WTC11 (cell line): ENCODE measurements at regions not wholly inside any gene's neighbourhood (a gene's known extent, or its start where the extent isn't known, plus 50 kb on each side); places are given as distances from the start of the nearest gene placed in this dataset.

Experiments used
- ATAC-seq: fragments of 200-7000 bp; cut with Tn5 transposase; 2 replicates; pipeline ENCODE4 v1.10.0; 2021; ENCODE audit warnings: mild to moderate bottlenecking, moderate library complexity
- CTCF ChIA-PET: fragments of 300-600 bp; sonication (Branson Sonifier 250); formaldehyde crosslinking; loops from one replicate; lab custom pipeline; 2021; ENCODE audit warnings: antibody characterized with exemption; lab: Charles Lee
- POLR2A ChIA-PET: fragments of 350-600 bp; sonication (Branson Sonifier 250); formaldehyde crosslinking; loops from one replicate; lab custom pipeline; 2021; ENCODE audit warnings: antibody characterized with exemption; lab: Charles Lee
- DNase-seq: peaks from one replicate; pipeline ENCODE4 v3.0.0; 2021; ENCODE audit warnings: low spot score
- H3K27ac Mint-ChIP-seq: 2 replicates; pipeline ENCODE4 v1.8.0; 2021; ENCODE audit warnings: mixed read lengths
- H3K27me3 Mint-ChIP-seq: 2 replicates; pipeline ENCODE4 v1.8.0; 2021; ENCODE audit warnings: low read depth, mild to moderate bottlenecking, moderate library complexity, mixed read lengths
- H3K36me3 Mint-ChIP-seq: 2 replicates; pipeline ENCODE4 v1.8.0; 2021; ENCODE audit warnings: mixed read lengths
- H3K4me1 Mint-ChIP-seq: 2 replicates; pipeline ENCODE4 v1.8.0; 2022; ENCODE audit warnings: mixed read lengths
- H3K4me3 Mint-ChIP-seq: 2 replicates; pipeline ENCODE4 v1.8.0; 2021; ENCODE audit warnings: mild to moderate bottlenecking, moderate library complexity, mixed read lengths
- H3K9me3 Mint-ChIP-seq: 2 replicates; pipeline ENCODE4 v1.8.0; 2021; ENCODE audit warnings: mixed read lengths
- ATF1 ChIP-seq: sonication (generic); formaldehyde crosslinking; IDR thresholded peaks from 2 replicates; pipeline ENCODE4 v1.8.1; 2023; ENCODE audit warnings: mild to moderate bottlenecking, moderate library complexity, missing genetic modification reagents
- ESRRA ChIP-seq: sonication (generic); formaldehyde crosslinking; IDR thresholded peaks from 2 replicates; pipeline ENCODE4 v1.8.1; 2022; ENCODE audit warnings: mild to moderate bottlenecking, missing genetic modification reagents, borderline replicate concordance
- GTF2I ChIP-seq: fragments of 250-450 bp; sonication (Bioruptor Pico); conservative IDR thresholded peaks from 2 replicates; pipeline ENCODE4 v1.4.0; 2021; ENCODE audit warnings: mild to moderate bottlenecking
- IRF1 ChIP-seq: sonication (generic); formaldehyde crosslinking; IDR thresholded peaks from 2 replicates; pipeline ENCODE4 v1.8.0; 2023; ENCODE audit warnings: missing genetic modification reagents
- IRF2 ChIP-seq: sonication (generic); formaldehyde crosslinking; IDR thresholded peaks from 2 replicates; pipeline ENCODE4 v1.8.0; 2022; ENCODE audit warnings: low read depth, missing genetic modification reagents, borderline replicate concordance
- JUN ChIP-seq: sonication (generic); formaldehyde crosslinking; IDR thresholded peaks from 2 replicates; pipeline ENCODE4 v1.8.0; 2023; ENCODE audit warnings: mild to moderate bottlenecking, missing genetic modification reagents
- NR1H2 ChIP-seq: sonication (generic); formaldehyde crosslinking; IDR thresholded peaks from 2 replicates; pipeline ENCODE4 v1.9.0; 2021; ENCODE audit warnings: mild to moderate bottlenecking, moderate library complexity, missing genetic modification reagents
- NR3C1 ChIP-seq: sonication (generic); formaldehyde crosslinking; conservative IDR thresholded peaks from 2 replicates; pipeline ENCODE4 v1.8.1; 2023; ENCODE audit warnings: low read depth, mild to moderate bottlenecking, missing genetic modification reagents
- SOX15 ChIP-seq: fragments of 250-450 bp; sonication (Bioruptor Pico); IDR thresholded peaks from 2 replicates; pipeline ENCODE4 v1.9.0; 2021; ENCODE audit warnings: mild to moderate bottlenecking
- SP1 ChIP-seq: sonication (generic); formaldehyde crosslinking; conservative IDR thresholded peaks from 2 replicates; pipeline ENCODE4 v1.8.1; 2022; ENCODE audit warnings: missing genetic modification reagents
- TEAD4 ChIP-seq: sonication (generic); formaldehyde crosslinking; IDR thresholded peaks from 2 replicates; pipeline ENCODE4 v1.8.0; 2022; ENCODE audit warnings: mild to moderate bottlenecking, missing genetic modification reagents
- TP53 ChIP-seq: sonication (generic); formaldehyde crosslinking; IDR thresholded peaks from 2 replicates; pipeline ENCODE4 v1.8.1; 2023; ENCODE audit warnings: mild to moderate bottlenecking, missing genetic modification reagents
- ZNF232 ChIP-seq: sonication (generic); formaldehyde crosslinking; IDR thresholded peaks from 2 replicates; pipeline ENCODE4 v1.8.0; 2022; ENCODE audit warnings: mild to moderate bottlenecking, missing genetic modification reagents
- ZNF396 ChIP-seq: fragments of 250-450 bp; sonication (Bioruptor Pico); IDR thresholded peaks from 2 replicates; pipeline ENCODE4 v1.8.0; 2021; ENCODE audit warnings: mild to moderate bottlenecking, moderate library complexity, borderline replicate concordance
- ZNF425 ChIP-seq: fragments of 250-450 bp; sonication (Bioruptor Pico); conservative IDR thresholded peaks from 2 replicates; pipeline ENCODE4 v1.9.0; 2021; ENCODE audit warnings: mild to moderate bottlenecking
- ZNF512 ChIP-seq: sonication (generic); formaldehyde crosslinking; IDR thresholded peaks from 2 replicates; pipeline ENCODE4 v1.8.1; 2022; ENCODE audit warnings: missing genetic modification reagents, borderline replicate concordance
- ZSCAN18 ChIP-seq: fragments of 250-450 bp; sonication (Bioruptor Pico); IDR thresholded peaks from 2 replicates; pipeline ENCODE4 v2.1.2; 2022; ENCODE audit warnings: mild to moderate bottlenecking, moderate library complexity
- TF ChIP-seq, protein P1 (sequence below): fragments of 250-450 bp; sonication (Bioruptor Pico); IDR thresholded peaks from 2 replicates; pipeline ENCODE4 v1.9.0; 2021; ENCODE audit warnings: mild to moderate bottlenecking
- TF ChIP-seq, protein P2 (sequence below): sonication (generic); formaldehyde crosslinking; IDR thresholded peaks from 2 replicates; pipeline ENCODE4 v1.8.0; 2022; ENCODE audit warnings: mild to moderate bottlenecking, missing genetic modification reagents

DNA sequence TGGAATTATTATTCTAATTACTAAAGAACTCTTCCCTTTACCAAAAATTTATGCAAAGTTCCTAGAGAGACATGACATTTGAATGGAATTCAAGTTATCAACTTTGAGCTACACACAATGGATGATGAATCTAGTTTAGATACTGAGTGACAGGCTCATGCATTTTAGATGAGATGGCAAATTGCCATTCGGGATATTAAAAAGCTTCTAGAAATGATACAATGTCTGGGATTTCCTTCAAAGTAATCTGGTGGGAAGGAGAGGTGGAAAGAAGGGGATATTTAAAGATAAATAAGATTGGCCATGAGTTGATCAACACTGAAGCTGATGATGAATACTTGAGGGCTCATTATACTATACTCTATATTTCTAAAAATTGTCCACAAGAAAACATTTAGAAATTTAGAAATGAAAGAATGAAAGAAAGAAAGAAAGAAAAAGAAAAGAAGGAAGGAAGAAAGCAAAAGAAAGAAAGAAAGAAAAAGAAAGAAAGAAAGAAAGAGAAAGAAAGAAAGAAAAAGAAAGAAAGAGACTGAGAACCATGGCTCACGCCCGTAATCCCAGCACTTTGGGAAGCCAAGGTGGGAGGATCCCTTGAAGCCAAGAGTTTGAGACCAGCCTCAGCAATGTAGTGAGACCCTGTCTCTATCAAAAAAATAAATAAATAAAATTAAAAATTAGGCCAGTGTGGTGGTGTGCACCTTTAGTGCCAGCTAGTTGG is 62.6 kb upstream of the NEDD4L start (continued):
- 0 out of 2 replicates have a peak, but pooled peaks have one; percentile 74 for TF ChIP-seq ZNF512 (CRISPR knock-in tag)
- no peak for TF ChIP-seq ESRRA (CRISPR knock-in tag)
- TF ChIP-seq, all 79 proteins: peak for 1

GRCh38 chr18:57980573-57981307 is 63.3 kb upstream of the NEDD4L start:
- ChIA-PET POLR2A (no interaction called here), CTCF (interaction anchor here (1.2 kb wide), 1 partner anchor 141 kb away, joined by 5 read pairs; no protein-coding TSS in a partner anchor)
- no peak overlapping the region for H3K4me3 Mint-ChIP-seq
- no peaks in the 10 kb centered on the region for H3K36me3 Mint-ChIP-seq
- no peaks in the 10 kb centered on the region for H3K9me3 Mint-ChIP-seq
- TF ChIP-seq ATF1: no peak
- TF ChIP-seq ZSCAN18 (CRISPR knock-in tag): no peak
- 0 out of 2 replicates have a peak, but pooled peaks have one; percentile 29 for TF ChIP-seq TP53
- TF ChIP-seq, all 79 proteins: peak for 1
- no peaks in the 10 kb centered on the region for H3K27me3 Mint-ChIP-seq
- DNase-seq (no peak), ATAC-seq (peak; percentile 48)
- peak overlapping the region; percentile 73 for H3K27ac Mint-ChIP-seq
- H3K4me1 Mint-ChIP-seq: peaks cover 41% of the 10 kb centered on the region

DNA sequence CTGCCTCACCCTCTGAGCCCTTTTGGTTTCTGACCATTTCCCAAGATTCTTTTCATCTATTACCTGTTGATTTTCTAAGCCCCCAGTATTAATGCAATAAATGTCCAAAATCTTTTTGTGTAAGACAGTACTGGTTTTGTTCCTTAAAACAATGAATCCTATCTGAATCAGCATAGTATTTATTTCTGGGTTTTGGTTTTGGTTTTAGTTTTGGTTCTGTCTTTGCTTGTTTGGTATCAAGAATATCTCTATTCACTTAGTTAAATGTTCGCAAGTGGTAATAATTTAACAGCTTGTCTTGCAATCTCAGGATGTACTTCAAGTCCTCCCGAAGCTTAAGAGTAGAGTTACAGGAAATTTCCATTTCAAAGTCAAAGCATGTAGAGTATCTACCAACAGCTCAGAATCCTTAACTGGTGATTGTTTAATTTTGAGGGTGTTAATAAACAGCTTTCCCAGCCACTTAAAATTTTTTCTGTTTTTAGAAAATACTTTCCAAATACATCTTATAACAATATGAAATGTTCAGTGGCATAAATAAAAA is 67.7 kb upstream of the NEDD4L start:
- no peaks in the 10 kb centered on the region for H3K9me3 Mint-ChIP-seq
- no peaks in the 10 kb centered on the region; the same call in 1 of the 2 replicates for H3K27me3 Mint-ChIP-seq
- no peaks in the 10 kb centered on the region for H3K36me3 Mint-ChIP-seq
- POLR2A ChIA-PET: interaction anchor here (0.6 kb wide), 1 partner anchor 339 kb away, joined by 3 read pairs; no protein-coding TSS in a partner anchor
- ATAC-seq (no peak), DNase-seq (no peak)
- peaks cover 36% of the 10 kb centered on the region for H3K4me1 Mint-ChIP-seq
- CTCF ChIA-PET: interaction anchor here (1.1 kb wide), 1 partner anchor 17 kb away, joined by 7 read pairs; no protein-coding TSS in a partner anchor
- no peak overlapping the region for H3K27ac Mint-ChIP-seq
- H3K4me3 Mint-ChIP-seq: no peak overlapping the region
- TF ChIP-seq IRF2 (CRISPR knock-in tag): no peak
- no peak for TF ChIP-seq ZNF512 (CRISPR knock-in tag)
- no peak for TF ChIP-seq SP1
- no peak for TF ChIP-seq TEAD4 (CRISPR knock-in tag)
- TF ChIP-seq, all 79 proteins: peak for 0

- no peak for ATAC-seq
- no peak for DNase-seq
- Mint-ChIP-seq H3K4me1 (peaks cover 36% of the 10 kb centered on the region), H3K27me3 (no peaks in the 10 kb centered on the region; the same call in 1 of the 2 replicates), H3K9me3 (no peaks in the 10 kb centered on the region), H3K4me3 (no peak overlapping the region), H3K27ac (no peak overlapping the region), H3K36me3 (no peaks in the 10 kb centered on the region)
- ChIA-PET POLR2A (interaction anchor here (0.6 kb wide), 1 partner anchor 338 kb away, joined by 3 read pairs; no protein-coding TSS in a partner anchor), CTCF (interaction anchor here (1.1 kb wide), 2 partner anchors 17 kb away, joined by 5 to 7 read pairs; no protein-coding TSS in a partner anchor)
- TF ChIP-seq ZNF425: no peak
- TF ChIP-seq GTF2I (CRISPR knock-in tag): no peak
- TF ChIP-seq SOX15 (CRISPR knock-in tag): no peak
- TF ChIP-seq, protein P1, sequence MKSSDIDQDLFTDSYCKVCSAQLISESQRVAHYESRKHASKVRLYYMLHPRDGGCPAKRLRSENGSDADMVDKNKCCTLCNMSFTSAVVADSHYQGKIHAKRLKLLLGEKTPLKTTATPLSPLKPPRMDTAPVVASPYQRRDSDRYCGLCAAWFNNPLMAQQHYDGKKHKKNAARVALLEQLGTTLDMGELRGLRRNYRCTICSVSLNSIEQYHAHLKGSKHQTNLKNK (CRISPR knock-in tag): no peak
- no peak for TF ChIP-seq ZNF396
- TF ChIP-seq JUN (CRISPR knock-in tag): no peak
- TF ChIP-seq IRF1 (CRISPR knock-in tag): no peak
- TF ChIP-seq NR3C1 (CRISPR knock-in tag): no peak
- no peak for TF ChIP-seq NR1H2
- no peak for TF ChIP-seq ZNF232 (CRISPR knock-in tag)
- TF ChIP-seq, protein P2, sequence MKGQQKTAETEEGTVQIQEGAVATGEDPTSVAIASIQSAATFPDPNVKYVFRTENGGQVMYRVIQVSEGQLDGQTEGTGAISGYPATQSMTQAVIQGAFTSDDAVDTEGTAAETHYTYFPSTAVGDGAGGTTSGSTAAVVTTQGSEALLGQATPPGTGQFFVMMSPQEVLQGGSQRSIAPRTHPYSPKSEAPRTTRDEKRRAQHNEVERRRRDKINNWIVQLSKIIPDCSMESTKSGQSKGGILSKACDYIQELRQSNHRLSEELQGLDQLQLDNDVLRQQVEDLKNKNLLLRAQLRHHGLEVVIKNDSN (CRISPR knock-in tag): no peak
These were observed 68.2 kb upstream of the NEDD4L start for GRCh38 chr18:57975805-57976204.
